GM21515 (cell line): ENCODE measurements at regions not wholly inside any gene's neighbourhood (a gene's known extent, or its start where the extent isn't known, plus 50 kb on each side); places are given as distances from the start of the nearest gene placed in this dataset.
"Not testable (repeated sequence)": the region's sequence is repeated elsewhere in the genome, so short reads cannot be mapped to it uniquely, and the experiment has no call there.

ENCODE experiments used
- ATAC-seq: cut with Tn5 transposase; IDR thresholded peaks from one replicate; pipeline ENCODE4 v1.9.1; 2021; ENCODE audit not compliant: unreplicated experiment

DNA sequence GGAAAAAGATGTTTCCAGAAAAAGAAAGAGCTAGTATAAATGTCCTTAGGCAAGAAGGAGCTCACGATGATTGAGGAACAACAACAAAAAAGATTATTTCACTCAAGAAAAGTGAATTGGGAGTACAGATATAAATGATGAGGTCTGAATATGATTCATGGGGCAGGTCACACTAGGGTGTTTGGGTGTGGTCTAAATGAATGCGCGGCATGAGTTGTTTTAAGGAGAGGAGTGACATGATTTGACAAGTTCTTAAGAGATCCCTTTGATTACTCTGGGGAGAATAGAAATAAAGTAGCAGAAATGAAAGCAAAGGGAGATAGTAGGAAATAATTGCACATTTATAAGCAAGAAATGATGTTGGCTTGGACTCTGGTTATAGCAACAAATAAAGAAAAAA, 59.3 kb downstream of the NUTM2D start:
- not testable (repeated sequence) for ATAC-seq

DNA sequence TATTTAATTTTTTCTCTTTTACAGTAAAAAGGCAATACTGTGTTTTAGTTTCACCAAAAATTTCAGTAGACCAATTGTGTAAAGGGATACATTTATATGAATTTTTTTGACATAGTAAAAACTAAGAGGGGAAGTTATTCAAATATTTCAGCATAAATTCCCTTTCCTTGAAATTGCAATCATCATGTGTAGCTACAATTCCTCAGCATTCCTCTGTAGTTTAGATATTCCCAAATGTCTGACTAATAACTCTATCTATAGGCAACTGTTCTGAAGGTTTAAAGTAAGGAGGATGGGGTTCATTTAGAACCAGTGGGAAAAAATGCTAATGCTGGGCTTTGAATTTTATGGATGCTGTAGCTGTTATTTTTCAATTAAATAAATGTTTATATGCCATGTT, 65.1 kb downstream of the NUTM2D start:
- not testable (repeated sequence) for ATAC-seq

DNA sequence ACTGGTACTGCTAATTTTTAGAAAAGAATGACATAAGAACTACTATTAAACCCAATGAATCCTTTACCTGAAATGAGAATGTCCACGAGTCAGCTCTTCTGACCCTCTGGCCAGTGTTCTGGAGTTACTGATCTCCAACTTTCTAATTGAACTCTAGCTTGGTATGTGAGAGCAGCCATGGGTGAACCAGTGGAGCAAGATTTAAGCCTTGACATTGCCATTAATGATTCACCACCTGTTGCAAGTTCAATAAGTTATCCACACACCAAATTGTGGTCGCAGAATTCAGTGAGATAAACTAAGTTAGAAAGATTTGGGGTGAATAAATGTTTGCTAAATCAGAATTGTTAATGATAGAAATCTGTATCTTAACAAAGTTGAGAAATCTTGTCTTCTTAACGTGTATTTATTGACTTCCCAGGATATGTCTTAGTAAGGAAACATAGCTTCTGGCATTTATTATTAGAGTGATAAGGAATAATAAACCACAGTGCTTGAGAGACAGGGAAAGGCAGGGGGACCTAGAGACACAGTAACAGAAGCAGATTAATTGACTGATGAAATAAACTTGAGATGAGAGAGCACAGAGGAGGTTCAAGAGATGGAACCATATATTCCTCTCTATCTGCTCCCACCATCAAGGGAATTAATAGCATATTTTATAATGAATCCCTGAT, 67.3 kb downstream of the NUTM2D start:
- not testable (repeated sequence) for ATAC-seq

DNA sequence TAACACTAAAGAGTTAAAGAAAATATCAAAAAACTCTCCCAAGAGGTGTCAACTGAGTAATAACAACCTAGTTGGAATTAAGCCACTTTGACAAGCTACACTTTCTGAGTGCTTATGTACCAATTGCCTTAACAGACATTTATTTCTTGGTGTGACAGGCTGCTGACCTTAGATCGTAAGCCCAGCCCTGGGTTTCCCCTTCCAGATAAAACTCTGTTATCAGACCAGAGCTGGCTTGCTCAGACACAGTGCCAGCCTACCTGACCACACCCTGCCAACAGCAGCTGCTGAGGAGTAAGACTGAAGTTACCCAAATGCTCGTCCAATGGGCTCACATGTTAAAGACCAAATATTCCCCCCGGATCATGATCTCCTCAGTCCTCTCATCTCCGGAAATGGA, 70.9 kb upstream of the MINPP1 start:
- not testable (repeated sequence) for ATAC-seq

DNA sequence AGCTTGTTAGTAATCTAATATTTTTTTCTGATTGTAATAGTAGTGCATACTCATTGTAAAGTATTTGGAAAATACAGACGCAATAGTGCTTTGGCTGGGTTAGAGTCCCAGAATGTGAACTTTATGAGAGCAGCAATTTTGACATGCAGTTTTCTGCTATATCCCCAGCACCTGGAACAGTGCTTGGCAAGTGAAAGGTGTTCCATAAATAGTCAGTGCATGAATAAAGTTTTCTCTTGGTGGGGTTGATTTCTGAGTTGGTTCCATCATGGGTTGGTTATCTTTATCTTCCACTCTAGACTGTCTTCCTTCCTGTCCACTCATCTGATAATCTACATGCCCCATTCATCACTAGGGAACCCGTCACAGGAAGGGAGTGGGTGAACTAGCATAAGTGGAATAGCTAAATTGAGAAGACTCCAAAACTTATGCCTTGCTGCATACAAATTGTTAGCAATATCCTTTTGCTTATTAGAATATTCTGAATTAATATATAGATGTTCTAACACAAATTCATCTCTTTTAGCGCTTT, 69.3 kb upstream of the MINPP1 start:
- not testable (repeated sequence) for ATAC-seq

DNA sequence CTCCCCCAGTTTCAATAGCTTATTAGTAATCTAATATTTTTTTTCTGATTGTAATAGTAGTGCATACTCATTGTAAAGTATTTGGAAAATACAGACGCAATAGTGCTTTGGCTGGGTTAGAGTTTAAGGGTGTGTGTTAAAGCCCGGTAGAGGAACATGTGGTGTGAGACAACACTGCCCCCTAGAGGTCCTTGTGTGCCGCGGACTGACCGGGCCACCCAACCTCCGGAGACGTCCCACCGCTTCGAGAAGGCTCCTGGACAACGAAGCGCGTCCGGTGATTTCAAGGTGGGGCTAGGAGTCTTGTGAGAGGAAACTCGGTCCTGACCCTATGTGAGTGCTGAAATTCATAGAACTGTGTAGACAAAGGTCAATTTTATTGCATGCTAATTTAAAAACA, 68.6 kb upstream of the MINPP1 start:
- peak; percentile 81 for ATAC-seq

DNA sequence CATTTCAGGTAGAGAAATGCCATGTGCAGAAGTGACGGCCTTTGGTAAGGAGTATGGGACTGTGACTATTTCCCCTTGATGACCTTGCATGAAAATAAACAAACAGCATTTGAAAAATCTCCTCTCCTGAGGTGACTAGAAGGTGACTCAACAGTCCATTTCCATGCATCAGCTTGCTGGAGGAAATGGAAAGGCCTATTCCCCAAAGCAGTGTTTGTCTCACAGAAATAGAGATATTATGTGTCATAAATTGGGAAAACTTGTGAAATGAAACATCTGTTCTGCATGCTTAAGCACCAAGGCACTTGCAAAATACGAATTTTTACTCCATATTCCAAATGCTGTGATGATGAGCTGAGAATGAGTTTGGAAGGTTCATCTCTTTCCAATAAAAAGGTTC, 67.2 kb upstream of the MINPP1 start:
- ATAC-seq = not testable (repeated sequence)
